ENCODE measurements at regions not wholly inside any gene's neighbourhood (a gene's known extent, or its start where the extent isn't known, plus 50 kb on each side); places are given as distances from the start of the nearest gene placed in this dataset.
"Not testable (repeated sequence)": the region's sequence is repeated elsewhere in the genome, so short reads cannot be mapped to it uniquely, and the experiment has no call there.

GRCh38 chr1:199067483-199067882 lies 428.6 kb downstream of the PTPRC start:
- no peaks in the 10 kb centered on the region for H3K36me3 Mint-ChIP-seq (ENCODE audit: low read depth)
- no peaks in the 10 kb centered on the region for H3K9me3 Mint-ChIP-seq
- no peak for DNase-seq
- H3K4me1 Mint-ChIP-seq (ENCODE audit: low read depth): peaks cover 7% of the 10 kb centered on the region
- H3K4me3 Mint-ChIP-seq: no peak overlapping the region
- no peak overlapping the region for H3K27ac Mint-ChIP-seq
- H3K27me3 Mint-ChIP-seq: no peaks in the 10 kb centered on the region

GRCh38 chr1:199071080-199071479 lies 432.2 kb downstream of the PTPRC start:
- no peaks in the 10 kb centered on the region for H3K36me3 Mint-ChIP-seq (ENCODE audit: low read depth)
- no peak overlapping the region for H3K27ac Mint-ChIP-seq
- H3K4me3 Mint-ChIP-seq: no peak overlapping the region
- no peaks in the 10 kb centered on the region for H3K27me3 Mint-ChIP-seq
- peaks cover 8% of the 10 kb centered on the region for H3K4me1 Mint-ChIP-seq (ENCODE audit: low read depth)
- no peak for DNase-seq
- no peaks in the 10 kb centered on the region for H3K9me3 Mint-ChIP-seq

GRCh38 chr1:199073166-199073565 lies 434.3 kb downstream of the PTPRC start:
- Mint-ChIP-seq H3K27ac (no peak overlapping the region), H3K9me3 (no peaks in the 10 kb centered on the region), H3K36me3 (ENCODE audit: low read depth) (no peaks in the 10 kb centered on the region), H3K27me3 (no peaks in the 10 kb centered on the region), H3K4me1 (ENCODE audit: low read depth) (peaks cover 5% of the 10 kb centered on the region), H3K4me3 (no peak overlapping the region)
- no peak for DNase-seq

GRCh38 chr1:199075792-199076191 lies 437.0 kb downstream of the PTPRC start:
- no peak for DNase-seq
- H3K9me3 Mint-ChIP-seq: no peaks in the 10 kb centered on the region
- no peak overlapping the region for H3K4me3 Mint-ChIP-seq
- H3K4me1 Mint-ChIP-seq (ENCODE audit: low read depth): peaks cover 5% of the 10 kb centered on the region
- H3K36me3 Mint-ChIP-seq (ENCODE audit: low read depth): no peaks in the 10 kb centered on the region
- no peak overlapping the region for H3K27ac Mint-ChIP-seq
- H3K27me3 Mint-ChIP-seq: no peaks in the 10 kb centered on the region

GRCh38 chr1:199079994-199080393 lies 441.2 kb downstream of the PTPRC start:
- Mint-ChIP-seq H3K9me3 (no peaks in the 10 kb centered on the region), H3K27ac (no peak overlapping the region), H3K27me3 (no peaks in the 10 kb centered on the region)

GRCh38 chr1:199081739-199082138 lies 442.9 kb downstream of the PTPRC start:
- Mint-ChIP-seq H3K27me3 (no peaks in the 10 kb centered on the region), H3K27ac (no peak overlapping the region), H3K4me3 (no peak overlapping the region), H3K9me3 (no peaks in the 10 kb centered on the region), H3K4me1 (ENCODE audit: low read depth) (peaks cover 9% of the 10 kb centered on the region), H3K36me3 (ENCODE audit: low read depth) (no peaks in the 10 kb centered on the region)
- DNase-seq: no peak

More at GRCh38 chr1:199079994-199080393, 441.2 kb downstream of the PTPRC start:
- no peaks in the 10 kb centered on the region for H3K36me3 Mint-ChIP-seq (ENCODE audit: low read depth)
- no peak overlapping the region for H3K4me3 Mint-ChIP-seq
- H3K4me1 Mint-ChIP-seq (ENCODE audit: low read depth): peaks cover 9% of the 10 kb centered on the region
- DNase-seq: no peak

- Mint-ChIP-seq H3K27ac (no peak overlapping the region), H3K36me3 (ENCODE audit: low read depth) (no peaks in the 10 kb centered on the region), H3K4me3 (no peak overlapping the region)
These were observed 444.0 kb downstream of the PTPRC start for GRCh38 chr1:199082778-199083389.

GRCh38 chr1:199083680-199084079 lies 444.8 kb downstream of the PTPRC start:
- Mint-ChIP-seq H3K9me3 (no peaks in the 10 kb centered on the region), H3K27me3 (no peaks in the 10 kb centered on the region), H3K27ac (no peak overlapping the region), H3K4me1 (ENCODE audit: low read depth) (peaks cover 15% of the 10 kb centered on the region), H3K36me3 (ENCODE audit: low read depth) (no peaks in the 10 kb centered on the region), H3K4me3 (no peak overlapping the region)
- DNase-seq: no peak

More at GRCh38 chr1:199082778-199083389, 444.0 kb downstream of the PTPRC start:
- DNase-seq: no peak
- Mint-ChIP-seq H3K27me3 (no peaks in the 10 kb centered on the region), H3K9me3 (no peaks in the 10 kb centered on the region), H3K4me1 (ENCODE audit: low read depth) (peaks cover 12% of the 10 kb centered on the region)

GRCh38 chr1:199084293-199084692 lies 445.5 kb downstream of the PTPRC start:
- Mint-ChIP-seq H3K27me3 (no peaks in the 10 kb centered on the region), H3K4me3 (no peak overlapping the region), H3K27ac (no peak overlapping the region), H3K36me3 (ENCODE audit: low read depth) (no peaks in the 10 kb centered on the region), H3K4me1 (ENCODE audit: low read depth) (peaks cover 21% of the 10 kb centered on the region), H3K9me3 (no peaks in the 10 kb centered on the region)
- DNase-seq: no peak

- H3K27me3 Mint-ChIP-seq: no peaks in the 10 kb centered on the region
These were observed 447.1 kb downstream of the PTPRC start for GRCh38 chr1:199085903-199086302.

GRCh38 chr1:199087144-199087543 lies 448.3 kb downstream of the PTPRC start:
- no peak overlapping the region for H3K4me3 Mint-ChIP-seq
- peaks cover 27% of the 10 kb centered on the region for H3K4me1 Mint-ChIP-seq (ENCODE audit: low read depth)
- H3K36me3 Mint-ChIP-seq (ENCODE audit: low read depth): no peaks in the 10 kb centered on the region
- H3K9me3 Mint-ChIP-seq: peaks cover 8% of the 10 kb centered on the region
- no peak overlapping the region for H3K27ac Mint-ChIP-seq
- H3K27me3 Mint-ChIP-seq: no peaks in the 10 kb centered on the region
- no peak for DNase-seq

More at GRCh38 chr1:199085903-199086302, 447.1 kb downstream of the PTPRC start:
- no peak for DNase-seq
- peaks cover 31% of the 10 kb centered on the region for H3K4me1 Mint-ChIP-seq (ENCODE audit: low read depth)
- no peak overlapping the region for H3K27ac Mint-ChIP-seq
- H3K9me3 Mint-ChIP-seq: no peaks in the 10 kb centered on the region
- H3K4me3 Mint-ChIP-seq: no peak overlapping the region
- H3K36me3 Mint-ChIP-seq (ENCODE audit: low read depth): no peaks in the 10 kb centered on the region

- no peak for DNase-seq
- Mint-ChIP-seq H3K27me3 (no peaks in the 10 kb centered on the region), H3K9me3 (peaks cover 8% of the 10 kb centered on the region), H3K27ac (no peak overlapping the region), H3K36me3 (ENCODE audit: low read depth) (no peaks in the 10 kb centered on the region), H3K4me1 (ENCODE audit: low read depth) (peaks cover 24% of the 10 kb centered on the region), H3K4me3 (no peak overlapping the region)
These were observed 450.7 kb downstream of the PTPRC start for GRCh38 chr1:199089393-199090122.

- DNase-seq; H3K36me3 Mint-ChIP-seq (ENCODE audit: low read depth); H3K27me3 Mint-ChIP-seq; H3K27ac Mint-ChIP-seq; H3K4me1 Mint-ChIP-seq (ENCODE audit: low read depth); H3K4me3 Mint-ChIP-seq: not testable (repeated sequence)
- H3K9me3 Mint-ChIP-seq: peaks cover 12% of the 10 kb centered on the region
These were observed 456.8 kb downstream of the PTPRC start for GRCh38 chr1:199095628-199096027.

- no peaks in the 10 kb centered on the region for H3K36me3 Mint-ChIP-seq (ENCODE audit: low read depth)
- H3K27ac Mint-ChIP-seq: no peak overlapping the region
- H3K9me3 Mint-ChIP-seq: peaks cover 9% of the 10 kb centered on the region
- no peaks in the 10 kb centered on the region for H3K27me3 Mint-ChIP-seq
- DNase-seq: no peak
- H3K4me1 Mint-ChIP-seq (ENCODE audit: low read depth): peaks cover 2% of the 10 kb centered on the region
- no peak overlapping the region for H3K4me3 Mint-ChIP-seq
These were observed 457.8 kb downstream of the PTPRC start for GRCh38 chr1:199096591-199096990.

- H3K4me1 Mint-ChIP-seq (ENCODE audit: low read depth): peaks cover 9% of the 10 kb centered on the region
- no peak overlapping the region for H3K27ac Mint-ChIP-seq
- H3K36me3 Mint-ChIP-seq (ENCODE audit: low read depth): no peaks in the 10 kb centered on the region
- no peaks in the 10 kb centered on the region for H3K27me3 Mint-ChIP-seq
- peaks cover 3% of the 10 kb centered on the region for H3K9me3 Mint-ChIP-seq
- H3K4me3 Mint-ChIP-seq: no peak overlapping the region
- no peak for DNase-seq
These were observed 459.6 kb downstream of the PTPRC start for GRCh38 chr1:199098468-199098867.

Measured in activated T-cell treated with anti-CD3 and anti-CD28 coated beads, Interleukin-2, amount 50 U/mL, for 24 hours (primary cell).